ENCODE measurements at regions not wholly inside any gene's neighbourhood (a gene's known extent, or its start where the extent isn't known, plus 50 kb on each side); places are given as distances from the start of the nearest gene placed in this dataset.

GRCh38 chr7:53776323-53776722, 740.9 kb downstream of the POM121L12 start (continued):
- TF ChIP-seq AFF4 (CRISPR knock-in tag; IDR thresholded peaks at IDR 0.05; ENCODE audit: borderline replicate concordance) (no peak), ZNF121 (CRISPR knock-in tag; IDR thresholded peaks at IDR 0.05) (no peak), SMAD3 (CRISPR knock-in tag; IDR thresholded peaks at IDR 0.05; ENCODE audit: borderline replicate concordance) (no peak), OVOL2 (CRISPR knock-in tag; IDR thresholded peaks at IDR 0.05; ENCODE audit: borderline replicate concordance) (no peak), HMGXB4 (CRISPR knock-in tag; IDR thresholded peaks at IDR 0.05) (no peak), ZNF532 (CRISPR knock-in tag; IDR thresholded peaks at IDR 0.05; ENCODE audit: borderline replicate concordance) (no peak), JUN (CRISPR knock-in tag; IDR thresholded peaks at IDR 0.05) (no peak), FOXJ3 (CRISPR knock-in tag; IDR thresholded peaks at IDR 0.05; ENCODE audit: borderline replicate concordance) (no peak), CTCF (IDR thresholded peaks at IDR 0.05) (no peak)

GRCh38 chr7:53789741-53790140, 752.4 kb upstream of the VSTM2A start:
- ChIA-PET CTCF (no interaction called here), POLR2A (no interaction called here)
- Mint-ChIP-seq H3K27ac (no peak overlapping the region), H3K9me3 (peaks cover 4% of the 10 kb centered on the region), H3K36me3 (no peaks in the 10 kb centered on the region; the same call in 1 of the 2 replicates), H3K27me3 (ENCODE audit: low read depth) (no peaks in the 10 kb centered on the region), H3K4me1 (no peaks in the 10 kb centered on the region), H3K4me3 (no peak overlapping the region)
- ATAC-seq (no peak), DNase-seq (ENCODE audit: low spot score) (no peak)
- TF ChIP-seq CDX4 (CRISPR knock-in tag; IDR thresholded peaks at IDR 0.05; ENCODE audit: borderline replicate concordance) (no peak), ZBTB43 (CRISPR knock-in tag; IDR thresholded peaks at IDR 0.05) (no peak), ATF1 (CRISPR knock-in tag; IDR thresholded peaks at IDR 0.05) (no peak), ZSCAN18 (CRISPR knock-in tag; IDR thresholded peaks at IDR 0.05) (no peak), IRF1 (CRISPR knock-in tag; IDR thresholded peaks at IDR 0.05) (no peak), OVOL2 (CRISPR knock-in tag; IDR thresholded peaks at IDR 0.05; ENCODE audit: borderline replicate concordance) (no peak), E2F1 (CRISPR knock-in tag; IDR thresholded peaks at IDR 0.05) (no peak), KAT7 (CRISPR knock-in tag; IDR thresholded peaks at IDR 0.05; ENCODE audit: borderline replicate concordance) (no peak), RORB (CRISPR knock-in tag; IDR thresholded peaks at IDR 0.05) (no peak)

Measured in WTC11 (cell line).